Panc1 (cell line): ENCODE measurements at regions not wholly inside any gene's neighbourhood (a gene's known extent, or its start where the extent isn't known, plus 50 kb on each side); places are given as distances from the start of the nearest gene placed in this dataset.

Source experiments
- ATAC-seq: fragments of 200-7000 bp; cut with Tn5 transposase; 2 replicates; pipeline ENCODE4 v1.9.1; 2020; ENCODE audit warnings: mild to moderate bottlenecking, moderate library complexity
- BruUV-seq: library from RNA; stranded (reverse); fragments of 400-500 nt; replicated peaks from 2 replicates; lab custom pipeline; 2021; lab: Mats Ljungman, UMichigan
- CTCF ChIA-PET: fragments of 300-600 bp; sonication (Branson Sonifier 250); formaldehyde crosslinking; loops from one replicate; lab custom pipeline; 2022; ENCODE audit warnings: antibody characterized with exemption; lab: Charles Lee
- POLR2A ChIA-PET: fragments of 300-600 bp; sonication (Branson Sonifier 250); formaldehyde crosslinking; loops from one replicate; lab custom pipeline; 2022; ENCODE audit warnings: antibody characterized with exemption; lab: Charles Lee
- DNase-seq: peaks from one replicate; pipeline ENCODE4 v3.0.0-alpha.2; 2010; ENCODE audit warnings: low read depth, low spot score
- H3K27ac ChIP-seq: 2 replicates; pipeline ENCODE4 v1.5.1; 2011; ENCODE audit warnings: mild to moderate bottlenecking, low read length, inconsistent platforms
- H3K27me3 ChIP-seq: fragments of 200-500 bp; sonication (Bioruptor generic); 2 replicates; pipeline ENCODE4 v1.6.0; 2014; ENCODE audit warnings: low read length, inconsistent platforms; ENCODE audit not compliant: control insufficient read depth, insufficient read depth
- H3K36me3 ChIP-seq: fragments of 200-500 bp; sonication (Bioruptor generic); 2 replicates; pipeline ENCODE4 v1.5.1; 2014; ENCODE audit warnings: inconsistent platforms, mild to moderate bottlenecking, low read length, moderate library complexity; ENCODE audit not compliant: control insufficient read depth, insufficient read depth
- H3K4me1 ChIP-seq: 2 replicates; pipeline ENCODE4 v1.5.1; 2011; ENCODE audit warnings: inconsistent platforms, mild to moderate bottlenecking, low read length, moderate library complexity; ENCODE audit not compliant: control insufficient read depth, insufficient read depth
- H3K4me3 ChIP-seq, 2 experiments: 2 replicates each; pipeline ENCODE4 v1.5.1; 2011 to 2012; ENCODE audit warnings: low read depth in 2 of 2, low read length in 2 of 2, mild to moderate bottlenecking in 2 of 2, inconsistent platforms in 1 of 2, moderate library complexity in 1 of 2
- H3K9me3 ChIP-seq: fragments of 200-500 bp; sonication (Bioruptor generic); 2 replicates; pipeline ENCODE4 v1.5.1; 2014; ENCODE audit warnings: low read depth, mild to moderate bottlenecking, inconsistent platforms, low read length, moderate library complexity; ENCODE audit not compliant: control insufficient read depth, insufficient read depth
- CTCF ChIP-seq: fragments of 450-650 bp; IDR thresholded peaks from 2 replicates; pipeline ENCODE4 v1.5.1; 2017; ENCODE audit warnings: mild to moderate bottlenecking
- POLR2AphosphoS5 ChIP-seq: IDR thresholded peaks from 2 replicates; pipeline ENCODE4 v1.6.1; 2012; ENCODE audit warnings: mild to moderate bottlenecking, low read depth, low read length, moderate library complexity
- REST ChIP-seq, 2 experiments: IDR thresholded peaks; 2 replicates each; pipeline ENCODE4 v1.6.1; 2011 to 2012; ENCODE audit warnings: low read depth in 2 of 2, control low read depth in 1 of 2, low read length in 1 of 2, mild to moderate bottlenecking in 1 of 2, moderate library complexity in 1 of 2; ENCODE audit not compliant: insufficient read depth in 1 of 2
- SIN3A ChIP-seq: IDR thresholded peaks from 2 replicates; pipeline ENCODE4 v1.6.1; 2012; ENCODE audit warnings: low read depth, mild to moderate bottlenecking, low read length, moderate library complexity, borderline replicate concordance; ENCODE audit not compliant: insufficient read depth
- TCF7L2 ChIP-seq: IDR thresholded peaks from 2 replicates; pipeline ENCODE4 v1.6.1; 2011; ENCODE audit warnings: mild to moderate bottlenecking, low read depth, low read length, inconsistent platforms
- in situ Hi-C: cut with HindIII; loops from 2 replicates; pipeline ENCODE4 v1.10.0; 2016; ENCODE audit warnings: low sequenced_read_pairs, low pct_unique_long_range_greater_than_20kb
- intact Hi-C: fragments of 100-400 bp; cut with micrococcal nuclease; formaldehyde crosslinking; loops from one replicate; pipeline ENCODE4 v1.10.0; 2022; ENCODE audit not compliant: unreplicated experiment

GRCh38 chr5:21051945-21052344 lies 1063.9 kb upstream of the CDH18 start:
- DNase-seq: no peak
- TF ChIP-seq TCF7L2 (no peak), CTCF (no peak), SIN3A (no peak), REST (IDR thresholded peaks at IDR 0.05; ENCODE audit: insufficient read depth in 1 of 2, low read depth in 2 of 2, low read length in 1 of 2) (no peak), POLR2AphosphoS5 (no peak)
- Histone ChIP-seq H3K27ac (no peak overlapping the region), H3K4me3 (no peak overlapping the region), H3K36me3 (no peaks in the 10 kb centered on the region), H3K4me1 (no peaks in the 10 kb centered on the region), H3K27me3 (no peaks in the 10 kb centered on the region), H3K9me3 (0 out of 2 replicates have a peak, but pooled peaks cover 3% of the 10 kb centered on the region)
- ChIA-PET POLR2A (no interaction called here), CTCF (no interaction called here)
- in situ Hi-C loops (no loop called here), intact Hi-C loops (no loop called here)
- BruUV-seq: no TSS peak
- ATAC-seq: no peak

- CTCF ChIA-PET: no interaction called here
These were observed 1061.9 kb upstream of the CDH18 start for GRCh38 chr5:21049901-21050300.

More at GRCh38 chr5:21049901-21050300, 1061.9 kb upstream of the CDH18 start:
- Histone ChIP-seq H3K27ac (no peak overlapping the region), H3K36me3 (no peaks in the 10 kb centered on the region), H3K9me3 (0 out of 2 replicates have a peak, but pooled peaks cover 3% of the 10 kb centered on the region), H3K4me1 (no peaks in the 10 kb centered on the region), H3K4me3 (no peak overlapping the region), H3K27me3 (no peaks in the 10 kb centered on the region)
- POLR2A ChIA-PET: no interaction called here
- in situ Hi-C loops: no loop called here
- TF ChIP-seq REST (IDR thresholded peaks at IDR 0.05; ENCODE audit: insufficient read depth in 1 of 2, low read depth in 2 of 2, low read length in 1 of 2): no peak
- ATAC-seq: no peak
- no TSS peak for BruUV-seq
- DNase-seq: no peak
- intact Hi-C loops: no loop called here
